BE2C (cell line): ENCODE measurements at regions not wholly inside any gene's neighbourhood (a gene's known extent, or its start where the extent isn't known, plus 50 kb on each side); places are given as distances from the start of the nearest gene placed in this dataset.

Experiments
- DNase-seq: peaks from one replicate; pipeline ENCODE4 v3.0.0-alpha.2; 2020
- H3K27me3 ChIP-seq: fragments of 250-450 bp; sonication (Bioruptor Pico); 2 replicates; pipeline ENCODE4 v1.5.1; 2020; ENCODE audit warnings: mild to moderate bottlenecking
- H3K36me3 ChIP-seq: fragments of 250-450 bp; sonication (Bioruptor Pico); 2 replicates; pipeline ENCODE4 v1.5.1; 2020; ENCODE audit warnings: mild to moderate bottlenecking
- H3K4me1 ChIP-seq: fragments of 250-450 bp; sonication (Bioruptor Pico); 2 replicates; pipeline ENCODE4 v1.5.1; 2020
- H3K4me3 ChIP-seq: 2 replicates; pipeline ENCODE4 v1.5.1; 2011; ENCODE audit warnings: low read depth, low read length
- H3K9me3 ChIP-seq: fragments of 250-450 bp; sonication (Bioruptor Pico); 2 replicates; pipeline ENCODE4 v1.5.1; 2020
- TF ChIP-seq, protein P1 (sequence below): IDR thresholded peaks from 2 replicates; pipeline ENCODE4 v1.5.1; 2012; ENCODE audit warnings: mild to moderate bottlenecking, low read depth, low read length

DNA sequence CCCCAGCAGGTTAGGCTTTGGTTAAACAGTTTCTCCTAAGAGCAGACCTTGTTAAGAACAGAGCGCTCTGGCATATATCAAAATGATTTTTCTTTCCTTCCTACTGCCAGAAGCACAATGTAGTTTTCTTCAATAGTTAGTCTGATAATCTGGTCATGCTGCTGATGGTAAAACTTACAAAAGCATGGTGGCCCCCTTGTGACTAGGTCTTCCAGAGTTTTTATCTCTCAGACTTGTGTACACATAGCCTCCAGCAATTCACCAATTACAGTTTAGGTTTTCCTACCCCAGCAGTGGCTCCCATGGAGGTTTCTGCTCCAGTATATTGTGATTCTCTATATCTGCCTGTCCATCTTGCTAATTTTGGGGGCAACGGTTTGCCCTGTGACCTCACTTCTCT is 73.3 kb upstream of the DPH5 start:
- DNase-seq: no peak
- Histone ChIP-seq H3K27me3 (no peaks in the 10 kb centered on the region), H3K36me3 (no peaks in the 10 kb centered on the region), H3K4me3 (no peak overlapping the region), H3K4me1 (peaks cover 6% of the 10 kb centered on the region), H3K9me3 (no peaks in the 10 kb centered on the region)
- TF ChIP-seq, protein P1, sequence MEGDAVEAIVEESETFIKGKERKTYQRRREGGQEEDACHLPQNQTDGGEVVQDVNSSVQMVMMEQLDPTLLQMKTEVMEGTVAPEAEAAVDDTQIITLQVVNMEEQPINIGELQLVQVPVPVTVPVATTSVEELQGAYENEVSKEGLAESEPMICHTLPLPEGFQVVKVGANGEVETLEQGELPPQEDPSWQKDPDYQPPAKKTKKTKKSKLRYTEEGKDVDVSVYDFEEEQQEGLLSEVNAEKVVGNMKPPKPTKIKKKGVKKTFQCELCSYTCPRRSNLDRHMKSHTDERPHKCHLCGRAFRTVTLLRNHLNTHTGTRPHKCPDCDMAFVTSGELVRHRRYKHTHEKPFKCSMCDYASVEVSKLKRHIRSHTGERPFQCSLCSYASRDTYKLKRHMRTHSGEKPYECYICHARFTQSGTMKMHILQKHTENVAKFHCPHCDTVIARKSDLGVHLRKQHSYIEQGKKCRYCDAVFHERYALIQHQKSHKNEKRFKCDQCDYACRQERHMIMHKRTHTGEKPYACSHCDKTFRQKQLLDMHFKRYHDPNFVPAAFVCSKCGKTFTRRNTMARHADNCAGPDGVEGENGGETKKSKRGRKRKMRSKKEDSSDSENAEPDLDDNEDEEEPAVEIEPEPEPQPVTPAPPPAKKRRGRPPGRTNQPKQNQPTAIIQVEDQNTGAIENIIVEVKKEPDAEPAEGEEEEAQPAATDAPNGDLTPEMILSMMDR: no peak

DNA sequence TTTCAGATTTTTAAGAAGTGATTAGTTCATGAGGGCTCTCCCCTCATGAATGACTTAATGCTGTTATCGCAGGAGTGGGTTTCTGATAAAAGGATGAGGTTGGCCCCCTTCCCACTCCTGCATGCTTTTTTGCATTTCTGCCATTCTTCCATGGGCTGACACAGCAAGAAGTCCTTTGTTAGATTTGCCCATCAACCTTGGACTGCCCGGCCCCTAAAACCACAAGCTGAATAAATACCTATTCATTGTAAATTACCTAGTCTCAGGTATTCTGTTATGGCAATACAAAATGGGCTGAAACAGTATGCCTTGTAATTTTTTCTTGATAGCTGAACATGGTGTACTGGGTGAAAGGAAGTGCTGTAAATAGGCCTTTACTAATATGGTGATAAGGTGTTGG is 72.7 kb upstream of the DPH5 start:
- Histone ChIP-seq H3K4me1 (peaks cover 6% of the 10 kb centered on the region), H3K4me3 (no peak overlapping the region), H3K36me3 (no peaks in the 10 kb centered on the region), H3K9me3 (no peaks in the 10 kb centered on the region), H3K27me3 (no peaks in the 10 kb centered on the region)
- no peak for DNase-seq
- TF ChIP-seq, protein P1: no peak

- no peak for DNase-seq
- no peaks in the 10 kb centered on the region for H3K36me3 ChIP-seq
- H3K4me1 ChIP-seq: no peaks in the 10 kb centered on the region; the same call in 1 of the 2 replicates
Measured at GRCh38 chr1:101089613-101090338, 64.2 kb upstream of the DPH5 start.

GRCh38 chr1:101088431-101088830 is 62.8 kb upstream of the DPH5 start:
- TF ChIP-seq, protein P1: no peak
- H3K9me3 ChIP-seq: no peaks in the 10 kb centered on the region
- H3K4me3 ChIP-seq: no peak overlapping the region
- no peaks in the 10 kb centered on the region for H3K36me3 ChIP-seq
- H3K4me1 ChIP-seq: peaks cover 3% of the 10 kb centered on the region; the same call in 1 of the 2 replicates
- DNase-seq: no peak
- H3K27me3 ChIP-seq: no peaks in the 10 kb centered on the region

More at GRCh38 chr1:101089613-101090338, 64.2 kb upstream of the DPH5 start:
- TF ChIP-seq, protein P1: no peak
- Histone ChIP-seq H3K27me3 (no peaks in the 10 kb centered on the region), H3K9me3 (no peaks in the 10 kb centered on the region), H3K4me3 (no peak overlapping the region)

DNA sequence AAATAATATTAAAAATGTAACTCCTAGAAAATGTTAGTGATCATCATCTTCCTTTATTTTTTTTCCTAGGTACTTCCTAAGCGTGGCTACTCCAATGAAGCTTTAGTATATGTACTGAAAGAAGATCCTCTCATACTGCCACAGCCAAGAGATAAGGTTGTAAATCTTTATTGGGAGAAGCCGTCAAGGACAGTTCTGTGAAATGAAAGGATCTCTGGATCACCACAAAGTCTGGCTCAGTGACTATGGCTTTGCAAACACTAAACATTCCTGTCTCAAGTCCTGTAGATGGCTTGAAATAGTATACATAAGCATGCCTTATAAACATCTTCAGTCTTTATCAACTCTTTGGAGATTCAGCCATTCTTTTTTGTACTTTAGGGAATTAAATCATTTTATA is 61.2 kb upstream of the DPH5 start:
- peaks cover 3% of the 10 kb centered on the region; the same call in 1 of the 2 replicates for H3K4me1 ChIP-seq
- no peak overlapping the region for H3K4me3 ChIP-seq
- no peaks in the 10 kb centered on the region for H3K9me3 ChIP-seq
- TF ChIP-seq, protein P1: no peak
- no peaks in the 10 kb centered on the region for H3K27me3 ChIP-seq
- H3K36me3 ChIP-seq: no peaks in the 10 kb centered on the region
- DNase-seq: no peak
